ENCODE measurements at regions not wholly inside any gene's neighbourhood (a gene's known extent, or its start where the extent isn't known, plus 50 kb on each side); places are given as distances from the start of the nearest gene placed in this dataset.

GRCh38 chr11:116518141-116518540 lies 254.6 kb downstream of the BUD13 start:
- POLR2A ChIA-PET = no interaction called here
- H3K27me3 ChIP-seq (replicated peaks; ENCODE audit: control insufficient read depth, insufficient read depth, low read length) = no peaks in the 10 kb centered on the region
- no TSS peak for BruUV-seq (replicated peaks)
- H3K36me3 ChIP-seq (ENCODE audit: control insufficient read depth, insufficient read depth, low read length) = no peaks in the 10 kb centered on the region
- no peaks in the 10 kb centered on the region for H3K4me1 ChIP-seq
- Mint-ChIP-seq H3K9me3 (ENCODE audit: unreplicated experiment) (no peaks in the 10 kb centered on the region), H3K27ac (ENCODE audit: unreplicated experiment) (no peak overlapping the region), H3K4me1 (ENCODE audit: low read depth, unreplicated experiment) (no peaks in the 10 kb centered on the region), H3K27me3 (ENCODE audit: insufficient read depth, unreplicated experiment) (peaks cover 40% of the 10 kb centered on the region), H3K4me3 (ENCODE audit: unreplicated experiment) (no peak overlapping the region), H3K36me3 (ENCODE audit: insufficient read depth, unreplicated experiment) (no peaks in the 10 kb centered on the region)
- TF ChIP-seq CTCF (IDR thresholded peaks at IDR 0.05; ENCODE audit: insufficient read depth in 1 of 2, low read depth in 1 of 2, low read length in 1 of 2, severe bottlenecking in 1 of 2, unreplicated experiment in 1 of 2) = no peak
- no peak overlapping the region for H3K4me3 ChIP-seq (ENCODE audit: low read depth, low read length)
- no peaks in the 10 kb centered on the region for H3K9me3 ChIP-seq
- CTCF ChIA-PET = interaction anchor here (1.2 kb wide), 1 partner anchor 123 kb away, joined by 3 read pairs; no protein-coding TSS in a partner anchor
- intact Hi-C loops (cut with micrococcal nuclease; ENCODE audit: unreplicated experiment) = no loop called here
- DNase-seq = no peak

- Mint-ChIP-seq H3K4me3 (ENCODE audit: unreplicated experiment) (no peak overlapping the region), H3K27me3 (ENCODE audit: insufficient read depth, unreplicated experiment) (peaks cover 40% of the 10 kb centered on the region), H3K27ac (ENCODE audit: unreplicated experiment) (no peak overlapping the region), H3K4me1 (ENCODE audit: low read depth, unreplicated experiment) (no peaks in the 10 kb centered on the region), H3K9me3 (ENCODE audit: unreplicated experiment) (no peaks in the 10 kb centered on the region), H3K36me3 (ENCODE audit: insufficient read depth, unreplicated experiment) (no peaks in the 10 kb centered on the region)
- no peak for DNase-seq
- Histone ChIP-seq H3K4me3 (ENCODE audit: low read depth, low read length) (no peak overlapping the region), H3K36me3 (ENCODE audit: control insufficient read depth, insufficient read depth, low read length) (no peaks in the 10 kb centered on the region), H3K4me1 (no peaks in the 10 kb centered on the region), H3K9me3 (no peaks in the 10 kb centered on the region), H3K27me3 (replicated peaks; ENCODE audit: control insufficient read depth, insufficient read depth, low read length) (no peaks in the 10 kb centered on the region; the same call in 1 of the 2 replicates)
- TF ChIP-seq CTCF (IDR thresholded peaks at IDR 0.05; ENCODE audit: insufficient read depth in 1 of 2, low read depth in 1 of 2, low read length in 1 of 2, severe bottlenecking in 1 of 2, unreplicated experiment in 1 of 2) = no peak
- no TSS peak for BruUV-seq (replicated peaks)
- ChIA-PET CTCF (interaction anchor here (1.2 kb wide), 1 partner anchor 124 kb away, joined by 3 read pairs; no protein-coding TSS in a partner anchor), POLR2A (no interaction called here)
- intact Hi-C loops (cut with micrococcal nuclease; ENCODE audit: unreplicated experiment) = no loop called here
Observed at GRCh38 chr11:116517584-116517983, 255.2 kb downstream of the BUD13 start.

DNA sequence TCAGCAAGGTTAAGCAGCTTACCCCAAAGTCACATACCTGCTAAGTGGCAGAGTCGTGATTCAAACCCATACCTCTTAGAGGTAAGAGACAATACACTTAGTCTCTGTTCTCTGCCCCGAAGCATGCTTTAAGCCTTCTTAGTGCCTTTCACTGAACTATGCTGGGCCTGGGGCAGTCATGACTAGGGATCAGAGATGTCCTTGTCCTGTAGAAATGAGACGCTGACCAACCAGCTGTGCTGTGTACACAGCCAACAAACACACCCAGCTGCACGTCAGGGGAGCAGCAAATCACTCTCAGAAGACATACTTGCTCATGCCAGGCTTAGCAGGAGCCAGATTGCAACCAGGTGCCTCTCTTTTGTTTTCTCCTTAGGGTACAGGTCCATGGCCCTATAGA lies 255.7 kb downstream of the BUD13 start:
- no peaks in the 10 kb centered on the region; the same call in 1 of the 2 replicates for H3K27me3 ChIP-seq (replicated peaks; ENCODE audit: control insufficient read depth, insufficient read depth, low read length)
- H3K36me3 Mint-ChIP-seq (ENCODE audit: insufficient read depth, unreplicated experiment) = no peaks in the 10 kb centered on the region
- H3K27me3 Mint-ChIP-seq (ENCODE audit: insufficient read depth, unreplicated experiment) = peaks cover 36% of the 10 kb centered on the region
- intact Hi-C loops (cut with micrococcal nuclease; ENCODE audit: unreplicated experiment) = no loop called here
- no peaks in the 10 kb centered on the region for H3K4me1 Mint-ChIP-seq (ENCODE audit: low read depth, unreplicated experiment)
- H3K9me3 Mint-ChIP-seq (ENCODE audit: unreplicated experiment) = no peaks in the 10 kb centered on the region
- ChIA-PET CTCF (interaction anchor here (1.2 kb wide), 1 partner anchor 125 kb away, joined by 3 read pairs; no protein-coding TSS in a partner anchor), POLR2A (no interaction called here)
- TF ChIP-seq CTCF (IDR thresholded peaks at IDR 0.05; ENCODE audit: insufficient read depth in 1 of 2, low read depth in 1 of 2, low read length in 1 of 2, severe bottlenecking in 1 of 2, unreplicated experiment in 1 of 2) = no peak
- BruUV-seq (replicated peaks) = no TSS peak
- no peak overlapping the region for H3K27ac Mint-ChIP-seq (ENCODE audit: unreplicated experiment)
- no peak overlapping the region for H3K4me3 ChIP-seq (ENCODE audit: low read depth, low read length)
- no peaks in the 10 kb centered on the region for H3K4me1 ChIP-seq
- H3K4me3 Mint-ChIP-seq (ENCODE audit: unreplicated experiment) = no peak overlapping the region
- DNase-seq = no peak
- no peaks in the 10 kb centered on the region for H3K36me3 ChIP-seq (ENCODE audit: control insufficient read depth, insufficient read depth, low read length)
- no peaks in the 10 kb centered on the region for H3K9me3 ChIP-seq

Data from Caco-2 (cell line).